ENCODE measurements at regions not wholly inside any gene's neighbourhood (a gene's known extent, or its start where the extent isn't known, plus 50 kb on each side); places are given as distances from the start of the nearest gene placed in this dataset.

- TF ChIP-seq POLR2A (IDR thresholded peaks at IDR 0.05) (no peak), CTCF (IDR thresholded peaks at IDR 0.05) (no peak)
Measured at GRCh38 chr19:27986299-27986698, 1226.7 kb downstream of the UQCRFS1 start.

All from vagina (tissue), 2 donors.